GM19395 (cell line): ENCODE measurements at regions not wholly inside any gene's neighbourhood (a gene's known extent, or its start where the extent isn't known, plus 50 kb on each side); places are given as distances from the start of the nearest gene placed in this dataset.
"Not testable (repeated sequence)": the region's sequence is repeated elsewhere in the genome, so short reads cannot be mapped to it uniquely, and the experiment has no call there.

Experiments used
- ATAC-seq: cut with Tn5 transposase; IDR thresholded peaks from one replicate; pipeline ENCODE4 v1.9.1; 2021; ENCODE audit warnings: mild to moderate bottlenecking, moderate library complexity; ENCODE audit not compliant: unreplicated experiment

DNA sequence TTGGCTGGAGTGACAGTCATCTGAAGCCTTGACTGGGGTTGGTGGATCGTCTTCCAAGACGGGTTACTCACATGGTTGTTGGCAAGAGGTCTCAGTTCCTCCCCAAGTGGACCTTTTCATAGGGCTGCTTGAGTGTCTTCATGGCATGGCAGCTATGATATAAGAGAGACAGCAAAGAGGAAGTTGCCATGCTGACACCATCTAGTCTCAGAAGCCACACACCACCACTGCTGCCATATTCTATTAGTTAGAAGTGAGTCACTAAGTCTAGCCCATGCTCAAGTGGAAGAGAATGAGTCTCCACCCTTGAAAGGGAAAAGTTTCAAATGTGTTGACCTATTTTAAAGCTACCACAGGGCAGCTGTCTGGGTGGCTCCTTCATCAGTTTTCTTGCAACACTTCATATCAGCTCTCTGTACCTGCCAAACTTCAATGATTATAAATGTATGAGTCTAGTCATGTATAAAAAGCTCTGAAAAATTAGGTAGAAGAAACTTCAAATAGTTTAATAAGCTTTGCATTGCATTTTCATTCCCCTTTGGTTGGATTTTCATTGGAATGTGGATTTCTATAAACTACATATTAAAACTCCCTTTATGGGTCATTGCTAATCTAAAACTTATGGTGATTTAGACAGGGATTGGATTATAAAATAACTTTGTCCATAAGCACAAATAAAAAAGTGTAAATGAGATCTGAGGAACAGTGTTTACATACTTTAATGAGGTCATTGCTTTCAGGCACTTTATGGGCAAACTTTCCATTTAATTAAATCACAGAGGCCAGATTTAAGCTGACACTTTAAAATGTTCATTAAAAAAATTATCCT is 68.0 kb upstream of the ATXN3L start:
- no peak for ATAC-seq

DNA sequence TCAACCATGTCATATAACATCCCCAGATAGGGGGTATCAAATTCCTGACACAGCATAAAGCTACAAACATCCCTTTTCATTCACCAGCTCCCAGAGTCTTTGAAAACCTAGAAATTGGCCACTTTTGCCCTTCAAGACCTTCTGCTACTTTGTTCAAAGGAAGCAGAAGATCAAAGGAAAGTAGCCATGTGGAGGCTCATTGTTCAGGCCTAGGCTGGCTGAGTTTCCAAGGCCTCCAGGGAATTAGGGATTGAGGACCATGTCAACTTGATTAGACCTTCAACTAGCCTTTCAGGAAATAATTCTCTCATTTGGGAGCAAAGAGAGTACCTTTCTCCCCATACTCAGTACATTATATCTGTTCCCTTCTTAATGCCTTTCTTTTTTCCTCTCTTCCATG is 66.8 kb upstream of the ATXN3L start:
- no peak for ATAC-seq

DNA sequence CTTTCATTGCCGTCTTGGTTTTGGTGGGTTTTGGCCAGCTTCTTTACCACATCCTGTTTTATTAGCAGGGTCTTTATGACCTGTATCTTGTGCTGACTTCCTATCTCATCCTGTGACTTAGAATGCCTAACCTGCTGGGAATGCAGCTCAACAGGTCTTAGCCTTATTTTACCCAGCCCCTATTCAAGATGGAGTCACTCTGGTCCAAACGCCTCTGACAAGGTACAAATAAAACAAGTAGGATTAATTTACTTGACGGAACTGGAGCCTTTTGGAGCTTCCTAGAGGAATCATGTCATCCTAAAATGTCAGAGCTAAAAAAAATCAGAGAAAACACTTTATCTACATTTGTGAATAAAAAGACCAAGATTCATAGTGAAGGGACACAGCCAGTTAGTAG is 66.2 kb upstream of the ATXN3L start:
- no peak for ATAC-seq

DNA sequence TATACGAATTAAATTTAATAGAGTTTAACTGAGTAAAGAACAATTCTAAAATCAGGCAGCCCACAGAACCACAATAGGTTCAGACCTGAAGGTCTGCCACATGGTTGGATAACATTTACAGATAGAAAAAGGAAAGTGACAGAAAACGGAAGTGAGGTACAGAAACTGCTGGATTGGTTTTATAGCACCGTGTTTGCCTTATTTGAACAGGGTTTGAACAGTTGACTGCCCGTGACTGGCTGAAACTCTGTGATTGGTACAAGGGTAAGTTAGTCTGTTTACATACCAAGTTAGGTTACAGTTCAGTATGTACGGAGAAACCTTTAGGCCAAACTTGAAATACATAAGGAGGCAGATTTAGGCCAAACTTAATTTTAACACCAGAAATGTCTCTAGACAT is 64.1 kb upstream of the ATXN3L start:
- ATAC-seq = no peak

DNA sequence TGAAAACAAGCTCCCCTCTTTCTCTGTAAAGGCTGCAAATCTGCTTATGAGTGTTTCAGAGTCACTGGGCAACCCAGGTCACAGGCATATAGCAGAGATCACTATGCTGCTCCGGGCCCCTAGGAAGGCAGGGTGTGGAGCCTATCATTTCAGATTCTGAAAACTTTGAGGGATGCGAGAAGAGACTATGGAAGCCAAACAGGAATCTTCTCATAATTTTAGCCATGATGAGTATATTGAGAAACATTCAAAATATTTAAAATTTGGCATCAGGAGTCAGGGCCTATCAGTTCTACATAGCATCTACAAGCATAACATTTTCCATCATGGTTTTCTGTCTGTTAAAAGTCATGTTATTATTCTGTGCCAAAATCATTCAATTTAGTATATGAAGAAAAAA is 61.7 kb upstream of the ATXN3L start:
- ATAC-seq = no peak

DNA sequence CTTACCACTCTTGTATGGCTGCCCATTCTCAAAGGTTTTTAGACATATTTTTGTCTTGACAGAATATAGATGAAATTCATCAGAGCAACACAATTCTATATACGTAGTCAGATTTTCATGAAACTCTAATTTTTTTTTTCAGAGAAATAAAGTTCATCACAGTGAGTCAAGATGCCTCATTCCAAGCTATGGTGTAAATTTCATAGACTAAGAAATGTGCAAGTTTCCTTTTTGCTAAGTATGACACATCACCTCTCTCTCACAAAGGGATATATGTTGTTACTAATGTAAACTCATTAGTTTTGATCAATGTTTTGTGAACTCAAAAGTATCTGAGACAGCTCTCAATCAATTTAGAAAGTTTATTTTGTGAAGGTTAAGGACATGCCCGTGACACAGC is 60.4 kb upstream of the ATXN3L start:
- ATAC-seq = no peak

DNA sequence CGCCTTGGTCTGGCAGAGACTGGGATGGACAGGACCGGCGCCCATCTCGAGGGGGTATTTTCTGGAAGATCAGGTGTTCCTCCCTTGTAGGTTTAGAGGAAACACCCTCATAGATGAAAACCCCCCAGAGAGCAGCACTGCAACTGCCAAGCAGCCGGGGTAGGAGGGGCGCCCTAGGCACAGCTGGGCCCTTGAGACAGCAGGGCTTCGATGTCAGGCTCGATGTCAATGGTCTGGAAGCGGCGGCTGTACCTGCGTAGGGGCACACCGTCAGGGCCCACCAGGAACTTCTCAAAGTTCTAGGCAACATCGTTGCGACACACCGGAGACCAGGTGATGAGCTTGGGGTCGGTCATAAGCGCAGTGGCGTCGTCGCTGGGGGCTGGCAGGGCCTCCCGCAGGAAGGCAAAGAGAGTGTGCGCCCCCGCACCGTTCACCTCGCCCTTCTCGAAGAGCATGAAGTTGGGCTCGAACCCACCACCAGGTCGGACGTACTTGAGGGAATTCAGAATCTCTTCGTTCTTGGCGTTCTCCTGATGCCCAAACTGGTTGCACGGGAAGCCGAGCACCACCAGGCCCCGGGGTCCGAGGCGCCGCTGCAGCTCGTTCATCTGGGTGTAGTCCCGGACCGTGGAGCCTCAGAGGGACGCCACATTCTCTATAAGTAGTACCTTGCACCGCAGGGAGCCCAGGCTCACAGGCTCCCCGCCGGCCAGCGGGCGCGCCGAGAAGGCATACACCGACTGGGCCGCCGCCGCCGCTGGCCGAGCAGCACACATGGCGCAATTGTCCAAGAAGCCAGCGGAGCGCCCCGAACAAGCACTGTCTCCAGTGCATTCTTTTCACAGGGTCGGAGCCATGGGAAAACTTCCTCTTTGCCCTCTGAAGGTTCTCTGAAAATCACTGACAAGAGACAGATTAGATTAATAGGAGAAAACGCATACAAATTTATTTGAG is 59.0 kb upstream of the ATXN3L start:
- ATAC-seq = not testable (repeated sequence)

DNA sequence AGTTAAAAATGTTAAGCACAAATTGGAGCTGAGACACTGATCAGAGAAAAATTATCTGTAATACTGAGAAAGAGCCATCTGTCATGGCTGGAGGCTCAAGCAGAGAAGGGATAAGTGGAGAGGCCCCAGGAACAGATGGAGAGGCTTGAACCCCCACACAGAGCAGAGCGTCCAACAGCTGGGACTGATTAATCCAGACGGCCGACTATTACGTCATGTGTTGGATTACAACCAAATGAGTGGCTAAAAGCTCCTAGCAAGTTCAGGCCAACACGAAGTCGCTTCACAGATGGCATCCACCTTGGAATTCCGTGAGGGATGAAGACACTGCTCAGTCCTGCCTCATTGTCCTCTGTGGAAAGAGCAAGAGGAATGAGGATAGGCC is 57.7 kb upstream of the ATXN3L start:
- no peak for ATAC-seq

DNA sequence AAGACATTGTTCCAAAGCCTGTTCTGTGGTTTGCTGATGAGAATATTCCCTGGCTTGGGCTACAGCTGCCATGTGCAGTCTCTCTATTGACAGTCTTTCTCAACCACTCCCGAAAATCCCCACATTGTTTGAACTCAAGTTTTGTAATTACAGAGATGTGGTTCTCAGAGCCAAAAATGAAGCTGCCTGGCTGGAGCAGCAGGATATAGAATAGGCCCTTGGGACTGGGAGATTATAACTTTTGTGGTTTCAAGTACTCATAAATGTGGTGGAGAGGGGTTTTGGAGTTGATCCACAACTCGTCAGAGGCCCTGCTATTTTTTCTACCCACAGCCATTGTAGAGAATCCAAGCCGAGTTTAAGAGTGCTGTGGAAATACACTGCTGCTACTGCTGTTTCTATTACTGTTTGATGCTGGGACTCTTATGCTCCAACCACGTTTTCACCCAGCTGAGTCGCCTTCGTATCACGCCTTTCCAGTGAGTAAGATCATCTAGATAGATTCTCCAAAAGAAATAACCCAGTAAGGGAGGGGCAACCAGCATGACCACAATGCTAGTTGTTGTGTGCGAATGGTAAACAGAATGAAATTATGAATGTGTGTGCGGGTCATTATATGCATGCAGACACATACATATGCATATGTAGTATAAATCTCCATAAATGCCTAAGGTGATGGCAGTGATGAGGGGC is 57.1 kb upstream of the ATXN3L start:
- ATAC-seq = no peak

DNA sequence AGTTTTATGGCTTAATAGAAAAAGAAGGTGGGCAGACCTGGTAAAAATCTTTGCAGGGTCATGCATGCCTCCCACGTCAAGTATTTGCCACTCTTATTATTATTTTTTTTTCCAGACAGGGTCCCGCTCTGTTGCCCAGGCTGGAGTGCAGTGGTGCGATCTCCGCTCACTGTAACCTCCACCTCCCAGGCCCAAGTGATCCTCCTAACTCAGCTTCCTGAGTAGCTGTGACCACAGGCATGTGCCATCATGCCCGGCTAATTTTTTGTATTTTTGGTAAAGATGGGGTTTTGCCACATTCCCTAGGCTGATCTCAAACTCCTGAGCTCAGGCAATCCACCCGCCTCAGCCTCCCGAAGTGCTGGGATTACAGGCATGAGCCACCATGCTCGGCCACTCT is 55.7 kb upstream of the ATXN3L start:
- not testable (repeated sequence) for ATAC-seq

DNA sequence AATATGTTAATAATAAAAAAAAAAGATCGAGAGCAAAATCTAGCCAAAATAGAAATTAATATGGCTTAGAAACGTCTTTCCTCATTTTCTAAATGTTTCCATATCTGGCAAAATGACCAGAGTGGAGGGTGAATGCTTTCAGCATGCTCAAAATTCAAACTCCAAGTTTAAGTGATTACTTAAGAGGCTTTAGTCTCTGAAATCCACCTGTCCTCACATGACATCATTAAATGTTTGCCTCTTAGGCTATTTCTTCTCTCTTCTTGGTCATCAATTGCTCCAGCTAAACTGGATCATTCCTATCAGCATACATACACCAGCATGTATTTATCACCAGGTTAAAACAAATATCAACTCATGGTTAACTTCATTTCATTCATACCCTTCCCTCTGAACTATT is 54.5 kb upstream of the ATXN3L start:
- ATAC-seq = no peak

DNA sequence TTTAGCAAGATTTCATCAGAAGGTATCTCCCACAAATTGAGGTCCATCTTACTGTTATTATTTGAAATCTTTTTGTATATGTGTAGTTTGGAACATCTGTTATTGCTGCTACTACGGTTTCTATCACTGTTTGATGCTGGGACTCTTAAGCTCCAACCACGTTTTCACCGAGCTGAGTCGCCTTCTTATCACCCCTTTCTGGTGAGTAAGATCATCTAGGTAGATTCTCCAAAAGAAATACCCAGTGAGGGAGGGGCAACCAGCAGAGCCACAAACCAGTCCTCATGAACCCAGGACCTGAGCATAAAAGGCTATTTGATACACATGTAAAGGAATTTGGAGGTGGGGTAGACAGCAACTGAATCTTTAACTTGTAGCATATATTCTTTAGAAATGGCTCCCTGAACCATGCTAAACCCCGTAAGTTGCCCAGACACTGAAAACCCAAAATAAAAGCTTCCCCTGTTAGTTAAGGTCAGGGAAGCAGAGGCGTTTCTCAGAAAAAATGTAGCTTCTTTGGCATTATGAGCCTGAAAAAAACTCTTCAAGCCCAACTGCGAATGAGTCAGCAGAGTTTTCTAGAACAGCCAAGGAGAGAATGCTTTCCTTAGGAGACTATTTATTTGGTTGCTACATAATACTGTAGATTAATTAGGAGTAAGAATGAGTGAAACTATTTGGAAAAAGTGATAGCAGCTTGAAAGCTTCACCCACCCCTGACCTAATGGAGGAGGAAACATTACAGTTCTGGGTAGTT is 53.8 kb upstream of the ATXN3L start:
- no peak for ATAC-seq

DNA sequence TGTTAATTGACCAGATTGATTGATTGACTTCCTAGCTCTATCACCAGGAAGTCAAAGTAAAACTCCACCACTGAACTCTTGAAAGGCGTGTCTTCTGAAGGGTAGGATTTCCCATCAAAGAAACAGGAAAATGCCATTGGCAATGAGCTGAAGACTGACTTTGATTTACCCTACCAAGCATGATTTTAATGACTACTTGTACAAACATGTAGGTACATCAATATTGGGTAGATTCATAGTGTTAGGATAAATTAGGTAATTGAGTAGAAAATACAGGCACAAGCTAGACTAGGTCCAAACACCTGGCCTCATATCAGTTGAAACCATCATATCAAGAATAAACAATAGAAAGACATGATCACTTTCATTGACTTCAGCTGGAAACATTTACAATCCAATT is 53.2 kb upstream of the ATXN3L start:
- no peak for ATAC-seq

DNA sequence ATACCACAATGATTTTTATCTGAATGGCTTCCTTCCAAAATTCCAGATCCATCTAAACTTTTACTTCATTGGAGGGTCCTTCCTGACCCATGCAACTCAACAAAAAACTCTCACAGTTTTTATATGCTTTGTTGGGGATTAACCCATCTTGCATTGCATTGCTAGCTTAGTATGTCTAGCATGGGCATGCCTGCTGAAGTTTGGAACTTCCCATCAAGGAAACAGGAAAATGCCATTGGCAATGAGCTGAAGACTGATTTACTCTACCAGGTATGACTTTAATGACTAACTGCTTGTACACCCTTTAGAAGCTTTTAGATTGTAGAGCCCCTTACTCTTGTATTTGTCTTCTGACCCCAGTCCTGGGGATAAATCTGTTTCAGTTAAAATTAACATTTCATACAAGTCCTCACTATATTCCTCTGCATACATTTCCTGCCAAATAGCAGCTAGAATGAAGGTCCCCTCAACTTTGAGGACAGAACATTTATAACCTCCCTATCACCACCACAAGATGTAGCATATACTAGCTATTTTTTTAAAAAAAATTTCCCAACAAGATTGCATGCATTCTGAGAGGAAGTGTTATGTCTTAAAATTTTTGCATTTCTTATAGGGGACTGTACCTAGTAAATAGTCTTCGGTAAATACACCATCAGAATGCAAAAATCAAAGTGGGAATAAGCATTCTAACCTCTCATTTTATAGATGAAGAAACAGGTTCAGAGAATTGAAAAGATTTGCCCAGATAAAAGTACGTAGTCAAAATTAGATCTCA is 52.5 kb upstream of the ATXN3L start:
- no peak for ATAC-seq

DNA sequence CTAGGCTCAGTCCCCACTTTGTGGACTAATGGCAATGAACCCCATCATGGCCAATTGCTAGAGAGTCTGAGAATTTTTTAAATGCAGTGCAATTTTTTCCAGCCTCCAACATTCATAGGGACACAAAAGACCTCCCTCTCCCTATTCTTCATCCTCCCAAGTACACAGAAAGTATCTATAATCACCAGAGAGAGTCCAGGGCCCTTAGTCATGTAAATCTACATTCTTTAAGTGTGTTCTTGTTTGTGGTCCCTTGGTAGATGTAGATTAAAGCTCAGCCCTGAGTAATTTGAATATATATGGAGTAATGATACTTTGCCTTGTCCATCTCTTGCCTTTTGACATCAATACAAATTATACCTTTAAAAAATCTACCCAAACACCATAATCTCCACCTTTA is 51.3 kb upstream of the ATXN3L start:
- no peak for ATAC-seq

DNA sequence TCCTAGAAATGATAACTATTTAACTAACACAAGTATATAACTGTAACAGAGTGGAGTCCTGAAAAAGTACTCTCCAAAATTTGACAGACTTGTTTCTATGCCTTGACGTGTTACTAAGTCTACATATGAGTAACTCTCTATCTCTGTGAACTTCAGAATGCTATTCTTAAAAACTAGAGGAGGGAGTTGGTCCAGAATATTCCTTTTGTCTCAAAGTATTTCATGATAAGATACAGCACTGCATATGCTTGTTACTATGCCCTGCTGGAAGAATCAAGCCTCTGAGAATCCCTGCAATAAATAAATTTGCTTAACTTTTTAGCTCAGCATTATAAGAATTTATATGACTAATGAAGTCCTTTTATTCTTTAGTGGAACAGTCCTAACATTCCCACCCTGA is 50.9 kb upstream of the ATXN3L start:
- ATAC-seq = no peak
